A673 (cell line): ENCODE measurements at regions not wholly inside any gene's neighbourhood (a gene's known extent, or its start where the extent isn't known, plus 50 kb on each side); places are given as distances from the start of the nearest gene placed in this dataset.

Experiments used
- CTCF ChIP-seq: fragments of 300-800, 200-600 bp; sonication (generic); conservative IDR thresholded peaks from 2 replicates; pipeline ENCODE4 v1.5.1; 2017; ENCODE audit warnings: low read depth, mild to moderate bottlenecking, antibody characterized with exemption, low read length, moderate library complexity, mixed read lengths
- EZH2 ChIP-seq: fragments of 200-600 bp; sonication (generic); IDR thresholded peaks from 2 replicates; pipeline ENCODE4 v1.6.1; 2017; ENCODE audit warnings: borderline replicate concordance, low read depth, mild to moderate bottlenecking, mixed read lengths, antibody characterized with exemption, low read length; ENCODE audit not compliant: poor library complexity, severe bottlenecking

- no peak for TF ChIP-seq CTCF
- no peak for TF ChIP-seq EZH2
Observed at GRCh38 chr16:64773184-64773583, 348.7 kb downstream of the CDH11 start.
